ENCODE measurements at regions not wholly inside any gene's neighbourhood (a gene's known extent, or its start where the extent isn't known, plus 50 kb on each side); places are given as distances from the start of the nearest gene placed in this dataset.

- TF ChIP-seq YY1 (IDR thresholded peaks at IDR 0.05; ENCODE audit: insufficient read depth, insufficient read length) (no peak), ZNF274 (IDR thresholded peaks at IDR 0.05; ENCODE audit: low read depth, low read length) (no peak)
Observed at GRCh38 chr18:38633333-38633732, 1067.7 kb upstream of the CELF4 start.

All from NT2/D1 (cell line).